ENCODE measurements at regions not wholly inside any gene's neighbourhood (a gene's known extent, or its start where the extent isn't known, plus 50 kb on each side); places are given as distances from the start of the nearest gene placed in this dataset.
"Not testable (repeated sequence)": the region's sequence is repeated elsewhere in the genome, so short reads cannot be mapped to it uniquely, and the experiment has no call there.

DNA sequence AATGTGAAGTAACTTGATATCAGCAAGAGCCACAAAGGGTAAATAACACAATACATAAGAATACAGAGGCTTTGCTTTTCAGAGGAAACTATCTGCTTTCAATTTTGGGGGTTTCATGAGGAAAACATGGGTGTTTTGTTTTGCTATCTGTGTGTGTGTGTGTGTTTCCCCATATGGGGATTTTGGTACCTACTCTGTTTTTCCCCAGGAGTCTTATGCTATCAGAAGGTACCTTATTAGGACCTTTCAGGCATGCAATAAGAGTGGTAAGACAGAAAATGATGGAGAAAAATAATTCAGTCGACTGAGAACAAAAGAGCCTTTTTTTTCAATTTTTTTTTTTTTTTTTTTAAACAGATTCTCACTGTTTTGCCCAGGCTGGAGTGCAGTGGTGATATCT, 87.5 kb downstream of the HSFY2 start:
- not testable (repeated sequence) for TF ChIP-seq POLR2A, POLR2AphosphoS5, SPI1, TAF1, POU2F2 (IDR thresholded peaks at IDR 0.05; ENCODE audit: low read depth, low read length)

Measured in GM12891 (cell line).